B cell (primary cell): ENCODE measurements at regions not wholly inside any gene's neighbourhood (a gene's known extent, or its start where the extent isn't known, plus 50 kb on each side); places are given as distances from the start of the nearest gene placed in this dataset.

ENCODE experiments used
- EZH2 ChIP-seq: IDR thresholded peaks from 2 replicates; pipeline ENCODE4 v1.6.1; 2012; ENCODE audit warnings: borderline replicate concordance, low read depth, mild to moderate bottlenecking, moderate library complexity, low read length; ENCODE audit not compliant: insufficient read depth, poor library complexity, severe bottlenecking
- TF ChIP-seq, protein P1 (sequence below): fragments of 200-600 bp; IDR thresholded peaks from one replicate; pipeline ENCODE4 v1.8.0; 2022; ENCODE audit warnings: antibody characterized with exemption, mild to moderate bottlenecking

DNA sequence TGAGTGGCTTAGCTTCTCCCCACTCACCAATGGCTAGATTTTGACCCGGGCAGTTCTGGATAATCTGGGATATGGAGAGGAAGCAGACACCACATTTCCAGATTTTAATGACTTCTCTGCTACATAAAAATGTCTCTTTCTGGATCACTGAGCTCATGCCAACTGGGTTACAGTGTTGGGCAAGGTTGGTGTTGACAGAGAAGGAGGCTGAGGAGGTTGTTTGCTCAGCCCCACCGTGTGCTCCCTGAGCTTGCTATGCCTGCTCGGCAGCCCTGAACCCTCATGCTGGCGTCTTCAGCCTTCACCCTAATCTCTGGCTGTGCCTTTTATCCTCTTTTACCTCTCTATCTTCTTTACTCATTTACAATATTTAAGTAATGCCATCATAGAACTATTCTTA is 53.0 kb upstream of the KPNA4 start:
- TF ChIP-seq, protein P1, sequence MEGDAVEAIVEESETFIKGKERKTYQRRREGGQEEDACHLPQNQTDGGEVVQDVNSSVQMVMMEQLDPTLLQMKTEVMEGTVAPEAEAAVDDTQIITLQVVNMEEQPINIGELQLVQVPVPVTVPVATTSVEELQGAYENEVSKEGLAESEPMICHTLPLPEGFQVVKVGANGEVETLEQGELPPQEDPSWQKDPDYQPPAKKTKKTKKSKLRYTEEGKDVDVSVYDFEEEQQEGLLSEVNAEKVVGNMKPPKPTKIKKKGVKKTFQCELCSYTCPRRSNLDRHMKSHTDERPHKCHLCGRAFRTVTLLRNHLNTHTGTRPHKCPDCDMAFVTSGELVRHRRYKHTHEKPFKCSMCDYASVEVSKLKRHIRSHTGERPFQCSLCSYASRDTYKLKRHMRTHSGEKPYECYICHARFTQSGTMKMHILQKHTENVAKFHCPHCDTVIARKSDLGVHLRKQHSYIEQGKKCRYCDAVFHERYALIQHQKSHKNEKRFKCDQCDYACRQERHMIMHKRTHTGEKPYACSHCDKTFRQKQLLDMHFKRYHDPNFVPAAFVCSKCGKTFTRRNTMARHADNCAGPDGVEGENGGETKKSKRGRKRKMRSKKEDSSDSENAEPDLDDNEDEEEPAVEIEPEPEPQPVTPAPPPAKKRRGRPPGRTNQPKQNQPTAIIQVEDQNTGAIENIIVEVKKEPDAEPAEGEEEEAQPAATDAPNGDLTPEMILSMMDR = no peak
- no peak for TF ChIP-seq EZH2
